ENCODE measurements at regions not wholly inside any gene's neighbourhood (a gene's known extent, or its start where the extent isn't known, plus 50 kb on each side); places are given as distances from the start of the nearest gene placed in this dataset.
"Not testable (repeated sequence)": the region's sequence is repeated elsewhere in the genome, so short reads cannot be mapped to it uniquely, and the experiment has no call there.

DNA sequence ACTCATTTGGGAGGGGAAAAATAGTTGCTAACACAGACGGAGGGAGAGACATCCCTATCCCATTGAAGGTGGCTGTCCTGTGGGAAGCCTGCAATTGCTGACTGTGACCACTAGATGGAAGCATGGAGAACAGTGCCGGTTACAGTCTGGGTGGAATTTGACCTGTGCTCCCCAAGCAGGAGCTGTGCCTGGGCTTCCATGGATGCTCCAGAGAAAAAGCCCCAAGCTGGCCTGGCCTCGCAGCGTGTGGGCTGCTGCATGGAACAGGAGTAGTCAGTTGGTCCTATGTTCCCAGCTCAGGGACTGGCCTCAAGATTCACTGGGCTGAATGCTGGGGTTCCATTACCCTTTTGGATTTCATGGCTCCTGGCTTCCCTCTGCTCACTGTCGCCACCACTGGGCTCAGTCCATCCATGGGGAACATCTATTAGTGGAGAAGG is 116.3 kb upstream of the CHD6 start:
- Histone ChIP-seq H3K36me3 (ENCODE audit: control insufficient read depth in 2 of 2, extremely low read depth in 1 of 2, insufficient read depth in 1 of 2, low read length in 1 of 2) (no peaks in the 10 kb centered on the region), H3K9me3 (no peaks in the 10 kb centered on the region), H3K27ac (ENCODE audit: low read length) (no peak overlapping the region), H3K4me1 (ENCODE audit: control insufficient read depth in 1 of 2, extremely low read depth in 1 of 2, insufficient read depth in 2 of 2, low read length in 2 of 2) (no peaks in the 10 kb centered on the region), H3K27me3 (replicated peaks in 1 of 2; ENCODE audit: control insufficient read depth in 2 of 2, extremely low read depth in 1 of 2, insufficient read depth in 2 of 2, low read length in 1 of 2) (peaks cover 0 to 6% of the 10 kb centered on the region in 2 experiments), H3K4me3 (ENCODE audit: control insufficient read depth in 1 of 2, extremely low read depth in 1 of 2, low read length in 1 of 2) (no peak overlapping the region)
- ChIA-PET POLR2A (no interaction called here), CTCF (interaction anchor here (0.6 to 1.2 kb wide), 5 partner anchors 9 to 1527 kb away, joined by 3 to 5 read pairs (median 3); no protein-coding TSS in a partner anchor)
- Mint-ChIP-seq H3K27ac (no peak overlapping the region), H3K4me3 (no peak overlapping the region), H3K36me3 (no peaks in the 10 kb centered on the region), H3K9me3 (peaks cover 0 to 4% (median 4%) of the 10 kb centered on the region in 3 donors), H3K27me3 (peaks cover 0 to 4% of the 10 kb centered on the region in 2 donors), H3K4me1 (no peaks in the 10 kb centered on the region)
- DNase-seq, result peak in 17 of 35 experiments; percentile 3 to 49 (median 13)
- 17% methylated on average over 4 of the region's 5 CpGs for WGBS (ENCODE audit: insufficient coverage)
- peak in 2 of 4 experiments; percentile 40 to 57 for ATAC-seq (replicated peaks in 1 of 4)

DNA sequence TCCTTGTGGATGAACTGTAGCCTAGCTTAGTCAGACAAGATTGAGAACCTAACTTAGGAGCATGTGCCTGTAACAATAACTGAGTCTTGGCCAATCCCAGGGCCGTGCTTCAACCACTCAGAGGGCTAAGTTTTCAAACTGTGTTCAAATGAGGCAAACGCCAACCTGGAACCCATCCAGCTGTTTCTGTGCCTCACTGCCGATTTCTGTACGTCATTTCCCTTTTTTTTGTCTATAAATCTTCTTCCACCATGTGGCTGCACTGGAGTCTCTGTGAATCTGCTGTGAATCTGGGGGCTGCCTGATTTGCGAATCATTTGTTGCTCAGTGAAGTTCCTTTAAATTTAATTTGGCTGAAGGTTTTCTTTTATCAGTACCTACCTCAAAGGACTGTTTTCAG is 115.0 kb upstream of the CHD6 start:
- Histone ChIP-seq H3K4me1 (ENCODE audit: control insufficient read depth in 1 of 2, extremely low read depth in 1 of 2, insufficient read depth in 2 of 2, low read length in 2 of 2) (no peaks in the 10 kb centered on the region), H3K9me3 (no peaks in the 10 kb centered on the region), H3K4me3 (ENCODE audit: control insufficient read depth in 1 of 2, extremely low read depth in 1 of 2, low read length in 1 of 2) (no peak overlapping the region), H3K27me3 (replicated peaks in 1 of 2; ENCODE audit: control insufficient read depth in 2 of 2, extremely low read depth in 1 of 2, insufficient read depth in 2 of 2, low read length in 1 of 2) (peaks cover 0 to 6% of the 10 kb centered on the region in 2 experiments), H3K27ac (ENCODE audit: low read length) (no peak overlapping the region), H3K36me3 (ENCODE audit: control insufficient read depth in 2 of 2, extremely low read depth in 1 of 2, insufficient read depth in 1 of 2, low read length in 1 of 2) (no peaks in the 10 kb centered on the region)
- Mint-ChIP-seq H3K27ac (no peak overlapping the region), H3K36me3 (no peaks in the 10 kb centered on the region), H3K4me3 (no peak overlapping the region), H3K4me1 (no peaks in the 10 kb centered on the region), H3K9me3 (peaks cover 0 to 4% (median 4%) of the 10 kb centered on the region in 3 donors), H3K27me3 (peaks cover 0 to 4% of the 10 kb centered on the region in 2 donors)
- 14% methylated on average over 4 of the region's 5 CpGs for WGBS (ENCODE audit: insufficient coverage)
- ChIA-PET CTCF (interaction anchor here (0.6 to 0.7 kb wide), 2 partner anchors 377 to 742 kb away, joined by 3 read pairs; no protein-coding TSS in a partner anchor), POLR2A (no interaction called here)
- DNase-seq (no peak), ATAC-seq (replicated peaks in 1 of 4) (no peak)

DNA sequence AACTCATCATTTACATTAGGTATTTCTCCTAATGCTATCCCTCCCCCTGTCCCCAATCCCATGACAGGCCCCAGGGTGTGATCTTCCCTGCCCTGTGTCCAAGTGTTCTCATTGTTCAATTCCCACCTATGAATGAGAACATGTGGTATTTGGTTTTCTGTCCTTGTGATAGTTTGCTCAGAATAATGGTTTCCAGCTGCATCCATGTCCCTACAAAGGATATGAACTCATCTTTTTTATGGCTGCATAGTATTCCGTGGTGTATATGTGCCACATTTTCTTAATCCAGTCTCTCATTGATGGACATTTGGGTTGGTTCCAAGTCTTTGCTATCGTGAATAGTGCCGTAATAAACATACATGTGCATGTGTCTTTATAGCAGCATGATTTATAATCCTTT is 113.0 kb upstream of the CHD6 start:
- H3K4me1 Mint-ChIP-seq; H3K27me3 Mint-ChIP-seq; H3K36me3 Mint-ChIP-seq; H3K27ac ChIP-seq (ENCODE audit: low read length); H3K9me3 ChIP-seq; H3K4me3 Mint-ChIP-seq; H3K27me3 ChIP-seq (replicated peaks in 1 of 2; ENCODE audit: control insufficient read depth in 2 of 2, extremely low read depth in 1 of 2, insufficient read depth in 2 of 2, low read length in 1 of 2); H3K4me1 ChIP-seq (ENCODE audit: control insufficient read depth in 1 of 2, extremely low read depth in 1 of 2, insufficient read depth in 2 of 2, low read length in 2 of 2); H3K4me3 ChIP-seq (ENCODE audit: control insufficient read depth in 1 of 2, extremely low read depth in 1 of 2, low read length in 1 of 2); H3K36me3 ChIP-seq (ENCODE audit: control insufficient read depth in 2 of 2, extremely low read depth in 1 of 2, insufficient read depth in 1 of 2, low read length in 1 of 2); DNase-seq; H3K9me3 Mint-ChIP-seq; CTCF ChIA-PET; ATAC-seq (replicated peaks in 1 of 4); POLR2A ChIA-PET; H3K27ac Mint-ChIP-seq: not testable (repeated sequence)
- WGBS (ENCODE audit: insufficient coverage), result no CpG with 5 or more reads among the region's 3 CpGs

DNA sequence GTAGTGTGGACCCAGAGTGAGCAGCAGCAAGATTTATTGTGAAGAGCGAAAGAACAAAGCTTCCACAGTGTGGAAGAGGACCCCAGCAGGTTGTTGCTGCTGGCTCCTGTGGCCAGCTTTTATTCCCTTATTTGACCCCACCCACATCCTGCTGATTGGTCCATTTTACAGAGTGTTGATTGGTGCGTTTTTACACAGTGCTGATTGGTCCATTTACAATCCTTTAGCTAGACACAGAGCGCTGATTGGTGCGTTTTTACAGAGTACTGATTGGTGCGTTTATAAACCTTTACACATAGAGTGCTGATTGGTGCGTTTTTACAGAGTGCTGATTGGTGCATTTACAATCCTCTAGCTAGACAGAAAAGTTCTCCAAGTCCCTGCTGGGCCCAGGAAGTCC is 109.5 kb upstream of the CHD6 start:
- DNase-seq; H3K27ac Mint-ChIP-seq; ATAC-seq (replicated peaks in 1 of 4); H3K4me1 ChIP-seq (ENCODE audit: control insufficient read depth in 1 of 2, extremely low read depth in 1 of 2, insufficient read depth in 2 of 2, low read length in 2 of 2); H3K27me3 ChIP-seq (replicated peaks in 1 of 2; ENCODE audit: control insufficient read depth in 2 of 2, extremely low read depth in 1 of 2, insufficient read depth in 2 of 2, low read length in 1 of 2); H3K9me3 ChIP-seq; H3K36me3 ChIP-seq (ENCODE audit: control insufficient read depth in 2 of 2, extremely low read depth in 1 of 2, insufficient read depth in 1 of 2, low read length in 1 of 2); H3K4me3 ChIP-seq (ENCODE audit: control insufficient read depth in 1 of 2, extremely low read depth in 1 of 2, low read length in 1 of 2); POLR2A ChIA-PET; H3K9me3 Mint-ChIP-seq; H3K4me1 Mint-ChIP-seq; H3K4me3 Mint-ChIP-seq; H3K36me3 Mint-ChIP-seq; H3K27ac ChIP-seq (ENCODE audit: low read length): not testable (repeated sequence)
- CTCF ChIA-PET, result interaction anchor here in 1 of 2 donors (0.5 kb wide), 1 partner anchor 1749 kb away, joined by 3 read pairs; no protein-coding TSS in a partner anchor
- peaks cover 0 to 14% of the 10 kb centered on the region in 2 donors for H3K27me3 Mint-ChIP-seq
- no CpG with 5 or more reads among the region's 6 CpGs for WGBS (ENCODE audit: insufficient coverage)

DNA sequence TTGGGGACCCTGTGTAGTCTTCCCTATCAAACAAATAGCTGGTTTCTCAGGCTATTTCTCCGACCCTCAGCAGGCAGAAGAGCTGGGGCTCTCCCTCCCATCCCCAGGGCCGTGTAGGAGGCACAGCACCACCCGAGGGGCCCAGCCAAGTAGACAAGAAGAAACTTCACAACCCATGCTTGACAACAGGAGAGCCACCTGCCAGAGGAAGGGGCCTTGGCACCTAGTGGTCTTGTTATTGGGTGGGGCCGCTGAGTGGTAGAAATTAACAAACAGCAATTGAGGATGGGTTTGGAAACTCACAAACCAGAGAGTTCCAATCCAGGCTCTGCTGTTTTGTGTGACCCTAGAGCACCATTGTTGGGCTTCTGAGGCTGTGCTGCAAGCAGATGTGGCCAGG is 108.5 kb upstream of the CHD6 start:
- peaks cover 0 to 11% of the 10 kb centered on the region in 2 donors for H3K27me3 Mint-ChIP-seq
- H3K36me3 Mint-ChIP-seq, result no peaks in the 10 kb centered on the region
- H3K4me1 Mint-ChIP-seq, result no peaks in the 10 kb centered on the region
- H3K4me3 Mint-ChIP-seq, result no peak overlapping the region
- ATAC-seq (replicated peaks in 1 of 4) (no peak), DNase-seq (no peak)
- no peak overlapping the region for H3K27ac Mint-ChIP-seq
- ChIA-PET CTCF (interaction anchor here (0.6 to 1.2 kb wide), 2 partner anchors 8 to 165 kb away, joined by 4 read pairs; no protein-coding TSS in a partner anchor), POLR2A (no interaction called here)
- H3K4me3 ChIP-seq (ENCODE audit: control insufficient read depth in 1 of 2, extremely low read depth in 1 of 2, low read length in 1 of 2), result no peak overlapping the region
- H3K9me3 ChIP-seq, result no peaks in the 10 kb centered on the region
- WGBS (ENCODE audit: insufficient coverage), result 75% methylated on average over 2 of the region's 4 CpGs
- H3K36me3 ChIP-seq (ENCODE audit: control insufficient read depth in 2 of 2, extremely low read depth in 1 of 2, insufficient read depth in 1 of 2, low read length in 1 of 2), result no peaks in the 10 kb centered on the region
- H3K9me3 Mint-ChIP-seq, result peaks cover 0 to 3% (median 0%) of the 10 kb centered on the region in 3 donors
- H3K27ac ChIP-seq (ENCODE audit: low read length), result no peak overlapping the region
- H3K27me3 ChIP-seq (replicated peaks in 1 of 2; ENCODE audit: control insufficient read depth in 2 of 2, extremely low read depth in 1 of 2, insufficient read depth in 2 of 2, low read length in 1 of 2), result peaks cover 0 to 5% of the 10 kb centered on the region in 2 experiments
- H3K4me1 ChIP-seq (ENCODE audit: control insufficient read depth in 1 of 2, extremely low read depth in 1 of 2, insufficient read depth in 2 of 2, low read length in 2 of 2), result no peaks in the 10 kb centered on the region

DNA sequence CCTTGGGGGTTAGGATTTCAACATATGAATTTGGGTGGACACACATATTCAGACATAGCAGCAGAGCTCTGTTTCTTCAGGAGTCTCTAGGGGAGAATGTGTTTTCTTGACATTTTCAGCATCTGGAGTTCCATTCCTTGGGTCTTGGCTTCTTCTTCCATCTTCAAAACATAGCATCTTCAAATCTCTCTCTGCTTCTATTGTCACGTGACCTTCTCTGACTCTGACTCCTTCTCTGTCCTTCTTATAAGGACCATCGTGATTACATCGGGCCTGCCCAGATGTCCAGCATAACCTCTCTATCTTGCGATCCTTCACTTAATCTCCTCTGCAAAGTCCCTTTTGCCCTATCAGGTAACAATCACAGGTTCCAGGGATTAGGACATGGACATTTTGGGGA is 101.0 kb upstream of the CHD6 start:
- no peak overlapping the region for H3K27ac ChIP-seq (ENCODE audit: low read length)
- no peaks in the 10 kb centered on the region for H3K4me1 Mint-ChIP-seq
- POLR2A ChIA-PET, result no interaction called here
- peaks cover 12 to 36% of the 10 kb centered on the region in 2 donors for H3K27me3 Mint-ChIP-seq
- no peaks in the 10 kb centered on the region for H3K36me3 ChIP-seq (ENCODE audit: control insufficient read depth in 2 of 2, extremely low read depth in 1 of 2, insufficient read depth in 1 of 2, low read length in 1 of 2)
- H3K4me3 ChIP-seq (ENCODE audit: control insufficient read depth in 1 of 2, extremely low read depth in 1 of 2, low read length in 1 of 2), result no peak overlapping the region
- H3K4me3 Mint-ChIP-seq, result no peak overlapping the region
- ATAC-seq (replicated peaks in 1 of 4) (no peak), DNase-seq (no peak)
- H3K9me3 ChIP-seq, result no peaks in the 10 kb centered on the region
- WGBS (ENCODE audit: insufficient coverage), result 81% methylated on average over 3 of the region's 4 CpGs
- H3K4me1 ChIP-seq (ENCODE audit: control insufficient read depth in 1 of 2, extremely low read depth in 1 of 2, insufficient read depth in 2 of 2, low read length in 2 of 2), result no peaks in the 10 kb centered on the region
- CTCF ChIA-PET, result interaction anchor here in 1 of 2 donors (0.7 kb wide), 1 partner anchor 18 kb away, joined by 3 read pairs; no protein-coding TSS in a partner anchor
- H3K27ac Mint-ChIP-seq, result no peak overlapping the region
- H3K36me3 Mint-ChIP-seq, result no peaks in the 10 kb centered on the region
- H3K27me3 ChIP-seq (replicated peaks in 1 of 2; ENCODE audit: control insufficient read depth in 2 of 2, extremely low read depth in 1 of 2, insufficient read depth in 2 of 2, low read length in 1 of 2), result peaks cover 0 to 14% of the 10 kb centered on the region in 2 experiments
- H3K9me3 Mint-ChIP-seq, result peaks cover 0 to 7% (median 0%) of the 10 kb centered on the region in 3 donors
